ENCODE measurements at regions not wholly inside any gene's neighbourhood (a gene's known extent, or its start where the extent isn't known, plus 50 kb on each side); places are given as distances from the start of the nearest gene placed in this dataset.

GRCh38 chr14:25394791-25395391 lies 344.9 kb upstream of the STXBP6 start:
- no peak for TF ChIP-seq CTCF (IDR thresholded peaks at IDR 0.05; ENCODE audit: insufficient read depth, low read depth, low read length)
- TF ChIP-seq EZH2 (IDR thresholded peaks at IDR 0.05; ENCODE audit: insufficient read depth, low read length): no peak

All from astrocyte (in vitro differentiated cells and primary cell).